HCT116 (cell line): ENCODE measurements at regions not wholly inside any gene's neighbourhood (a gene's known extent, or its start where the extent isn't known, plus 50 kb on each side); places are given as distances from the start of the nearest gene placed in this dataset.

Experiments used
- CEBPB ChIP-seq: IDR thresholded peaks from 2 replicates; pipeline ENCODE4 v1.6.1; 2012; ENCODE audit warnings: low read depth
- CTCF ChIP-seq, 3 experiments: fragments of 200-600 bp in 1 of 3; sonication (generic) in 1 of 3; IDR thresholded peaks in 2 of 3; conservative IDR thresholded peaks in 1 of 3; 2 replicates each; pipeline ENCODE4 v1.5.1; 2012 to 2017; ENCODE audit warnings: low read depth in 2 of 3, low read length in 2 of 3, antibody characterized with exemption in 1 of 3, borderline replicate concordance in 1 of 3, control low read depth in 1 of 3, mild to moderate bottlenecking in 1 of 3, mixed read lengths in 1 of 3, mixed run types in 1 of 3, moderate library complexity in 1 of 3; ENCODE audit not compliant: insufficient read depth in 1 of 3
- SP1 ChIP-seq: IDR thresholded peaks from 2 replicates; pipeline ENCODE4 v1.6.1; 2012; ENCODE audit warnings: low read depth
- YY1 ChIP-seq: IDR thresholded peaks from 2 replicates; pipeline ENCODE4 v1.6.1; 2011; ENCODE audit warnings: low read length, low read depth, moderate library complexity, mild to moderate bottlenecking; ENCODE audit not compliant: insufficient replicate concordance; ENCODE audit errors: extremely low read depth

- TF ChIP-seq CEBPB: no peak
- TF ChIP-seq CTCF (IDR thresholded peaks at IDR 0.05 in 2 of 3, conservative IDR thresholded peaks at IDR 0.05 in 1 of 3; ENCODE audit: borderline replicate concordance in 1 of 3, insufficient read depth in 1 of 3, low read depth in 2 of 3, low read length in 2 of 3): no peak
- no peak for TF ChIP-seq SP1
- TF ChIP-seq YY1: no peak
Measured at GRCh38 chr2:129069875-129070594, 751.4 kb upstream of the HS6ST1 start.
